Gastrocnemius medialis (tissue), 4 donors: ENCODE measurements at regions not wholly inside any gene's neighbourhood (a gene's known extent, or its start where the extent isn't known, plus 50 kb on each side); places are given as distances from the start of the nearest gene placed in this dataset.

Experiments
- POLR2A ChIP-seq, 2 donors: fragments of 450-650 bp; IDR thresholded peaks; one replicate each; pipeline ENCODE4 v1.6.1; 2017; ENCODE audit warnings: antibody characterized with exemption in 2 of 2, mild to moderate bottlenecking in 2 of 2, moderate library complexity in 2 of 2
- TF ChIP-seq, protein P1 (sequence below), 5 experiments: fragments of 450-650 bp in 3 of 5; fragments of 200-600 bp in 2 of 5; sonication (generic) in 2 of 5; IDR thresholded peaks in 4 of 5; conservative IDR thresholded peaks in 1 of 5; 1 replicate in 4 of 5; 2 replicates in 1 of 5; pipeline ENCODE4 v1.5.1; 2016 to 2019; ENCODE audit warnings: antibody characterized with exemption in 5 of 5, mild to moderate bottlenecking in 3 of 5, moderate library complexity in 3 of 5

DNA sequence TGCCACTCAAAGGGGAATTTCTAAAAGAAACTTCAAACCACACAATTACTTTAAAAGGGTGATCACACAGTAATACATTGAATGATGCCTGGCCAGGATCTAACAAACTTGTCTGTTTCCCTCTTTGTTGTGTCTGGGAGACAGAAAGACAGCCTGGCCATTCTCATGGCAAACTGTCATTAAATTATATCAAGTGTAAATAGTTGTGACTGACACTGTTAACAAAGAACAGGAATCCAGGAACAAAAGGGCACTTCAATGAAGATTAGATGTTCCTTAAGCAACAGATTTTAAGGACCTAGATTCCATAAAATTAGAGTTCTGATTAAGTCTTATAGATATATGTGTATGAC is 383.6 kb downstream of the KCNJ2 start:
- TF ChIP-seq POLR2A (IDR thresholded peaks at IDR 0.05) = no peak
- TF ChIP-seq, protein P1, sequence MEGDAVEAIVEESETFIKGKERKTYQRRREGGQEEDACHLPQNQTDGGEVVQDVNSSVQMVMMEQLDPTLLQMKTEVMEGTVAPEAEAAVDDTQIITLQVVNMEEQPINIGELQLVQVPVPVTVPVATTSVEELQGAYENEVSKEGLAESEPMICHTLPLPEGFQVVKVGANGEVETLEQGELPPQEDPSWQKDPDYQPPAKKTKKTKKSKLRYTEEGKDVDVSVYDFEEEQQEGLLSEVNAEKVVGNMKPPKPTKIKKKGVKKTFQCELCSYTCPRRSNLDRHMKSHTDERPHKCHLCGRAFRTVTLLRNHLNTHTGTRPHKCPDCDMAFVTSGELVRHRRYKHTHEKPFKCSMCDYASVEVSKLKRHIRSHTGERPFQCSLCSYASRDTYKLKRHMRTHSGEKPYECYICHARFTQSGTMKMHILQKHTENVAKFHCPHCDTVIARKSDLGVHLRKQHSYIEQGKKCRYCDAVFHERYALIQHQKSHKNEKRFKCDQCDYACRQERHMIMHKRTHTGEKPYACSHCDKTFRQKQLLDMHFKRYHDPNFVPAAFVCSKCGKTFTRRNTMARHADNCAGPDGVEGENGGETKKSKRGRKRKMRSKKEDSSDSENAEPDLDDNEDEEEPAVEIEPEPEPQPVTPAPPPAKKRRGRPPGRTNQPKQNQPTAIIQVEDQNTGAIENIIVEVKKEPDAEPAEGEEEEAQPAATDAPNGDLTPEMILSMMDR (IDR thresholded peaks at IDR 0.05 in 4 of 5, conservative IDR thresholded peaks at IDR 0.05 in 1 of 5) = no peak
